ENCODE measurements at regions not wholly inside any gene's neighbourhood (a gene's known extent, or its start where the extent isn't known, plus 50 kb on each side); places are given as distances from the start of the nearest gene placed in this dataset.
"Not testable (repeated sequence)": the region's sequence is repeated elsewhere in the genome, so short reads cannot be mapped to it uniquely, and the experiment has no call there.

DNA sequence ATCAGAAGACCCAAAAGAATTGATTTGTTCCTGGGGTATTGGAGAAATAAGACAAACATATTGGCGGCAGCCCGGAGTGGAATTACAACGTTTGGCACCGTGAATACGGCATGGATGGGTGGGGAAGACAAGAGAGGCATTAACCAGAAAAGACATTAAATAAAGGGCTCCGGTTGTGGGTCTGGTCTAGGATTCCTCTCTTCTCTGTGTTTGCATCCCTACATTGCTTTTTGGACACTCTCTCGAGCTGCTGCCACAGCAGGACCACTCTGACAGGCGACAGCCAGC, 138.7 kb upstream of the PALM2AKAP2 start:
- Histone ChIP-seq H3K4me1 (ENCODE audit: insufficient read depth, low read length) (peaks cover 10% of the 10 kb centered on the region), H3K27me3 (ENCODE audit: insufficient read depth, low read length) (peaks cover 45% of the 10 kb centered on the region), H3K4me3 (ENCODE audit: low read length) (peak overlapping the region; percentile 41)

DNA sequence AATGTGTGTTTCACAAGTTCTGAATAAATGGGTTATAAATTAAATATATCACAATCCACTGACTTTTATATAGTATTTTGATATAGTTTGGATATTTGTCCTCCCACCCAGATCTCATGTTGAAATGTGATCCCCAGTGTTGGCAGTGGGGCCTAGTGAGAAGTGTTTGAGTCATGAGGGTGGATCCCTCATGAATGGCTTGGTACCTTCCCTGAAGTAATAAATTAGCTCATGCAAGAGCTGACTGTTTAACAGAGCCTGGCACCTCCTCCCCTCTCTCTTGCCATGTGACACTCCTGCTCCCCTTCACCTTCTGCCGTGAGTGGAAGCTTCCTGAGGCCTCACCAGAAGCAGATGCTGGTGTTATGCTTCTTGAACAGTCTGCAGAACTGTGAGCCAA, 127.9 kb upstream of the PALM2AKAP2 start:
- H3K4me1 ChIP-seq (ENCODE audit: insufficient read depth, low read length), result no peaks in the 10 kb centered on the region
- no peaks in the 10 kb centered on the region for H3K36me3 ChIP-seq (ENCODE audit: insufficient read depth, low read length)
- H2AFZ ChIP-seq (ENCODE audit: low read depth, low read length), result no peak overlapping the region
- H3K27me3 ChIP-seq (ENCODE audit: insufficient read depth, low read length), result no peaks in the 10 kb centered on the region
- no peaks in the 10 kb centered on the region for H3K9me3 ChIP-seq (ENCODE audit: low read length)
- no peak overlapping the region for H3K4me3 ChIP-seq (ENCODE audit: low read length)

More for the DNA sequence above, 138.7 kb upstream of the PALM2AKAP2 start:
- H3K9me3 ChIP-seq (ENCODE audit: low read length), result no peaks in the 10 kb centered on the region
- H3K36me3 ChIP-seq (ENCODE audit: insufficient read depth, low read length), result no peaks in the 10 kb centered on the region
- H2AFZ ChIP-seq (ENCODE audit: low read depth, low read length), result peak overlapping the region; percentile 56

DNA sequence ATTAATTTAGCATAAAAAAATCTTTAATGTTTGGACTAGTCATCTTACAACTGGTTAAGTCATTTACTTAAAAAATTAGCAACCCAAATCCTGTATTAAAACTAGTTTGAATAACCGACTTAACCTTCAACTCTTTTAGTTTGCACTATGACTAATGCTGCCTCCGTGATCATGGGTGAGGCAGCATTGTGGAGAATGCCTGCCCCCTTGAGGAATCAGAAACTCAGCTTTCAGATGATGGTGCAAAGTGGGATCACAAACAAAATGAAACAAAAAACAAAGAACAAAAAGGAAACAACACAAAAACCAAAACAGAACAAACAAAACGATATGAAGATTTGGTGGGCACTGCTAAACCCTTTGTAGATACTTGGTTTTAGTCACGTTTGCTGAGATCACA, 127.0 kb upstream of the PALM2AKAP2 start:
- Histone ChIP-seq H3K27me3 (ENCODE audit: insufficient read depth, low read length) (no peaks in the 10 kb centered on the region), H2AFZ (ENCODE audit: low read depth, low read length) (no peak overlapping the region), H3K4me3 (ENCODE audit: low read length) (no peak overlapping the region), H3K9me3 (ENCODE audit: low read length) (no peaks in the 10 kb centered on the region), H3K36me3 (ENCODE audit: insufficient read depth, low read length) (no peaks in the 10 kb centered on the region), H3K4me1 (ENCODE audit: insufficient read depth, low read length) (no peaks in the 10 kb centered on the region)

DNA sequence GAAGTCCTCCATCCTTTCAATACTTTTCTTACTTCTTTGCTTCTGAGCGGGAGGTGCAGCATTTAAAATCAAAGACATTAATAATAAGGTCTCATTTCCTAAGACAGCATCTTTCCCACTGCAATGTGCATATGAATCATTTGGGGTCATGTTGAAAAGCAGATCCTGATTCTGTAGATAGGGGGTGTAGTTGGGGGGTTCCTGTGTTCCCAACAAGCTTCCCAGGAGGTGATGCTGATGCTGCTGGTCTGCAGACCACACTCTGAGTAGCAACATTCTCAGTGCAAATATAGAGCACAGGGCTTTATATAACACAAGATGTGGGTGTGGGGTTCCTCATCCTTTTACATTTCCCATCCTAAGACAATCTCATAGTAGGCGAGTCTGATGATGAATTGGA, 126.5 kb upstream of the PALM2AKAP2 start:
- no peaks in the 10 kb centered on the region for H3K27me3 ChIP-seq (ENCODE audit: insufficient read depth, low read length)
- no peak overlapping the region for H2AFZ ChIP-seq (ENCODE audit: low read depth, low read length)
- H3K4me3 ChIP-seq (ENCODE audit: low read length), result no peak overlapping the region
- no peaks in the 10 kb centered on the region for H3K9me3 ChIP-seq (ENCODE audit: low read length)
- H3K4me1 ChIP-seq (ENCODE audit: insufficient read depth, low read length), result no peaks in the 10 kb centered on the region
- no peaks in the 10 kb centered on the region for H3K36me3 ChIP-seq (ENCODE audit: insufficient read depth, low read length)

DNA sequence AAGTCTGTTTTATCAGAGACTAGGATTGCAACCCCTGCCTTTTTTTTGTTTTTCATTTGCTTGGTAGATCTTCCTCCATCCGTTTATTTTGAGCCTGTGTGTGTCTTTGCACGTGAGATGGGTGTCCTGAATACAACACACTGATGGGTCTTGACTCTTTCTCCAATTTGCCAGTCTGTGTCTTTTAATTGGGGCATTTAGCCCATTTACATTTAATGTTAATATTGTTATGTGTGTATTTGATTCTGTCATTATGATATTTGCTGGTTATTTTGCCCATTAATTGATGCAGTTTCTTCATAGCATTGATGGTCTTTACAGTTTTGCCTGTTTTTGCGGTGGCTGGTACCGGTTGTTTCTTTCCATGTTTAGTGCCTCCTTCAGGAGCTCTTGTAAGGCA, 116.0 kb upstream of the PALM2AKAP2 start:
- not testable (repeated sequence) for H3K9me3 ChIP-seq (ENCODE audit: low read length); H3K4me3 ChIP-seq (ENCODE audit: low read length); H3K27me3 ChIP-seq (ENCODE audit: insufficient read depth, low read length); H3K4me1 ChIP-seq (ENCODE audit: insufficient read depth, low read length); H2AFZ ChIP-seq (ENCODE audit: low read depth, low read length); H3K36me3 ChIP-seq (ENCODE audit: insufficient read depth, low read length)

DNA sequence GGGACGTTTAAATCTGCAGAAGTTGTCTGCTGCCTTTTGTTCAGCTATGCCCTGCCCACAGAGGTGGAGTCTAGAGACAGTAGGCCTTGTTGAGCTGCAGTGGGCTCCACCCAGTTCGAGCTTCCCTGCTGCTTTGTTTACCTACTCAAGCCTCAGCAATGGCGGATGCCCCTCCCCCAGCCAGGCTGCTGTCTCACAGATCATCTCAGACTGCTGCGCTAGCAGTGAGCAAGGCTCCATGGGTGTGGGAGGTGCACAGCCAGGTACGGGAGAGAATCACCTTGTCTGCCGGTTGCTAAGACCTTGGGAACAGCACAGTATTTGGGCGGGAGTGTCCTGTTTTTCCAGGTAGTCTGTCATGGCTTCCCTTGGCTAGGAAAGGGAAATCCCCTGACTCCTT, 114.3 kb upstream of the PALM2AKAP2 start:
- H3K27me3 ChIP-seq (ENCODE audit: insufficient read depth, low read length); H3K4me1 ChIP-seq (ENCODE audit: insufficient read depth, low read length); H3K4me3 ChIP-seq (ENCODE audit: low read length); H3K36me3 ChIP-seq (ENCODE audit: insufficient read depth, low read length); H3K9me3 ChIP-seq (ENCODE audit: low read length): not testable (repeated sequence)
- H2AFZ ChIP-seq (ENCODE audit: low read depth, low read length), result peak overlapping the region; percentile 40

GRCh38 chr9:109681301-109681700, 98.7 kb upstream of the PALM2AKAP2 start:
- Histone ChIP-seq H3K4me3 (ENCODE audit: low read length) (no peak overlapping the region), H3K9me3 (ENCODE audit: low read length) (no peaks in the 10 kb centered on the region), H3K27me3 (ENCODE audit: insufficient read depth, low read length) (no peaks in the 10 kb centered on the region), H3K4me1 (ENCODE audit: insufficient read depth, low read length) (no peaks in the 10 kb centered on the region), H2AFZ (ENCODE audit: low read depth, low read length) (no peak overlapping the region), H3K36me3 (ENCODE audit: insufficient read depth, low read length) (no peaks in the 10 kb centered on the region)

- H2AFZ ChIP-seq (ENCODE audit: low read depth, low read length), result no peak overlapping the region
- H3K4me1 ChIP-seq (ENCODE audit: insufficient read depth, low read length), result no peaks in the 10 kb centered on the region
- H3K27me3 ChIP-seq (ENCODE audit: insufficient read depth, low read length), result no peaks in the 10 kb centered on the region
- H3K4me3 ChIP-seq (ENCODE audit: low read length), result no peak overlapping the region
- no peaks in the 10 kb centered on the region for H3K9me3 ChIP-seq (ENCODE audit: low read length)
- no peaks in the 10 kb centered on the region for H3K36me3 ChIP-seq (ENCODE audit: insufficient read depth, low read length)
Observed at GRCh38 chr9:109682227-109682626, 97.8 kb upstream of the PALM2AKAP2 start.

DNA sequence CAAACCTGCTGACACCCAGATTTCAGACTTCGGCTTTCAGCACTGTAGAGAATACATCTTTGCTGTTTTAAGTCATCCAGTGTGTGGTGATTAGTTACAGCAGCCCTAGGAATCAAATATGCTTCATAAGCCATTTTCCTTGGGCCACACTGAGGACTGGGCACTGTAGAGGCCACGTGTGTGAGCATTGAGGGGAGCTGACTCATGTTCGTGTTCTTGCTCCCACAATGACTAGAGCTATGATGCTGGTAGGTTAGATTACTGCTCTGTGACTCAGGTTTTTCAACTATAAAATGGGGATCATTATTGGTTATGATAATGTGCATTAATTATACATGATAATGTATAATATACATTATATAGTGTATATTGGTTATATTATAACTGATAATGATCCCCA, 96.5 kb upstream of the PALM2AKAP2 start:
- Histone ChIP-seq H3K9me3 (ENCODE audit: low read length) (no peaks in the 10 kb centered on the region), H3K4me1 (ENCODE audit: insufficient read depth, low read length) (no peaks in the 10 kb centered on the region), H3K36me3 (ENCODE audit: insufficient read depth, low read length) (no peaks in the 10 kb centered on the region), H3K4me3 (ENCODE audit: low read length) (no peak overlapping the region), H2AFZ (ENCODE audit: low read depth, low read length) (no peak overlapping the region), H3K27me3 (ENCODE audit: insufficient read depth, low read length) (no peaks in the 10 kb centered on the region)

- H2AFZ ChIP-seq (ENCODE audit: low read depth, low read length), result no peak overlapping the region
- H3K36me3 ChIP-seq (ENCODE audit: insufficient read depth, low read length), result no peaks in the 10 kb centered on the region
- H3K4me3 ChIP-seq (ENCODE audit: low read length), result no peak overlapping the region
- no peaks in the 10 kb centered on the region for H3K27me3 ChIP-seq (ENCODE audit: insufficient read depth, low read length)
- H3K4me1 ChIP-seq (ENCODE audit: insufficient read depth, low read length), result no peaks in the 10 kb centered on the region
- no peaks in the 10 kb centered on the region for H3K9me3 ChIP-seq (ENCODE audit: low read length)
Observed at GRCh38 chr9:109689701-109690100, 90.3 kb upstream of the PALM2AKAP2 start.

DNA sequence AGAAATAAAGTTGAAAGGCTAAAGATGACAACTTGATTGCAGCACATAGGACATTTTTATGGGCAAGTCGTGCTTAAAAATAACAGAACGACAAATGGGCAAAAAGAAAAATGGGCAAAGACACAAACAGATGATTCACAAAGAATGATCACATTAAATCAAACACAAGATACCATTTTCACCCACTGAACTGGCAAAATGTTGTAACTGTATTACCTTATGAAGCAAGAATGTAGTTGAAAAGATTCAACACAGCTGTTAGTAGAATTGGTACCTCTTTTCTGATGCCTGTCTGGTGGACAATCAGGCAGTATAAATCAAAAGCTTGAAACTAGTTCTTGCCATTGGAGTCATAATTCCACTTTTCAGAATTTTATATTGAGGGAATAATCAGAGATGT, 81.0 kb upstream of the PALM2AKAP2 start:
- Histone ChIP-seq H2AFZ (ENCODE audit: low read depth, low read length) (no peak overlapping the region), H3K9me3 (ENCODE audit: low read length) (no peaks in the 10 kb centered on the region), H3K4me1 (ENCODE audit: insufficient read depth, low read length) (no peaks in the 10 kb centered on the region), H3K36me3 (ENCODE audit: insufficient read depth, low read length) (no peaks in the 10 kb centered on the region), H3K4me3 (ENCODE audit: low read length) (no peak overlapping the region), H3K27me3 (ENCODE audit: insufficient read depth, low read length) (no peaks in the 10 kb centered on the region)

DNA sequence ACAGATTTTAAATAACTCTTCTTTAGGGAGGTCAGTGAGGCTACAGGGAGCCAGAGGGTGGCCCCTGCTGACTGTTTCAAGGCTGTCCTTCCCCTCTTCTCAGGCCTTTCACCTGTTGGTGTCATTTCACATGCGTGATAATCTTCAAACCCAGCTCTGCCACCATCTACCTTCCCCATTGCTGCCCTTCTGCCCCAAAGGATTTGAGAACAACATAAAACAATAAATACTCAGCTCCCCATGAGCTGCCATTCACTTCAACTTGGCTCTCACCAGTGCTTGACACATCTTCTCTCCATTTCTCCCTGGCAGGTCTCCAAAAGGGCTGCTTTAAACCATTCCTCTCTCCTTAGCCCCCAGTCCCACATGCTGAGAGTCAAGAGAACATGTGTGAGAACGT, 75.5 kb upstream of the PALM2AKAP2 start:
- Histone ChIP-seq H3K4me3 (ENCODE audit: low read length) (no peak overlapping the region), H3K27me3 (ENCODE audit: insufficient read depth, low read length) (no peaks in the 10 kb centered on the region), H2AFZ (ENCODE audit: low read depth, low read length) (no peak overlapping the region), H3K9me3 (ENCODE audit: low read length) (no peaks in the 10 kb centered on the region), H3K36me3 (ENCODE audit: insufficient read depth, low read length) (no peaks in the 10 kb centered on the region), H3K4me1 (ENCODE audit: insufficient read depth, low read length) (no peaks in the 10 kb centered on the region)

DNA sequence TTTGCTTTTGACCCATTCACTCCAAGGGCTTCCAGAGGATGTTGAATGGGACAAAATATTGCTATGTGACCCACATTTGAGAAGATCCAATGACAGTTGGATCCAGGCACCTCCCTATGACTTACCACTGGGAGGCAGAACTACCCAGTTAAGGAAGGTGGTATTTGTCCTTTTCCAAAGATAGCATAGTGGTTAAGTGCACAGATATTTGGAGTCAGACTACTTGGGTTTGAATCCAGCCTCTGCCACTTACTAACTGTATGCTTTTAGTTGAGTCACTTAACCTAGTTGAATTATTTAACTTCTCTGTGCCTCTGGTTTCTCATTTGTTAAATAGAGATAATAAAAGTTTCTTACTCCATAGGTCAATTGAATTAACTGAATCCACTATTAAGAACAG, 74.5 kb upstream of the PALM2AKAP2 start:
- H2AFZ ChIP-seq (ENCODE audit: low read depth, low read length), result no peak overlapping the region
- no peaks in the 10 kb centered on the region for H3K4me1 ChIP-seq (ENCODE audit: insufficient read depth, low read length)
- no peaks in the 10 kb centered on the region for H3K27me3 ChIP-seq (ENCODE audit: insufficient read depth, low read length)
- H3K4me3 ChIP-seq (ENCODE audit: low read length), result no peak overlapping the region
- H3K9me3 ChIP-seq (ENCODE audit: low read length), result no peaks in the 10 kb centered on the region
- H3K36me3 ChIP-seq (ENCODE audit: insufficient read depth, low read length), result no peaks in the 10 kb centered on the region

- Histone ChIP-seq H3K27me3 (ENCODE audit: insufficient read depth, low read length) (no peaks in the 10 kb centered on the region), H3K36me3 (ENCODE audit: insufficient read depth, low read length) (no peaks in the 10 kb centered on the region), H3K4me3 (ENCODE audit: low read length) (no peak overlapping the region), H2AFZ (ENCODE audit: low read depth, low read length) (no peak overlapping the region), H3K4me1 (ENCODE audit: insufficient read depth, low read length) (no peaks in the 10 kb centered on the region), H3K9me3 (ENCODE audit: low read length) (no peaks in the 10 kb centered on the region)
Observed at GRCh38 chr9:109707355-109707754, 72.6 kb upstream of the PALM2AKAP2 start.

All from neuron (in vitro differentiated cells).